GM21723 (cell line): ENCODE measurements at regions not wholly inside any gene's neighbourhood (a gene's known extent, or its start where the extent isn't known, plus 50 kb on each side); places are given as distances from the start of the nearest gene placed in this dataset.

Source experiments
- ATAC-seq: cut with Tn5 transposase; IDR thresholded peaks from one replicate; pipeline ENCODE4 v1.9.1; 2021; ENCODE audit warnings: mild to moderate bottlenecking, moderate library complexity; ENCODE audit not compliant: unreplicated experiment

DNA sequence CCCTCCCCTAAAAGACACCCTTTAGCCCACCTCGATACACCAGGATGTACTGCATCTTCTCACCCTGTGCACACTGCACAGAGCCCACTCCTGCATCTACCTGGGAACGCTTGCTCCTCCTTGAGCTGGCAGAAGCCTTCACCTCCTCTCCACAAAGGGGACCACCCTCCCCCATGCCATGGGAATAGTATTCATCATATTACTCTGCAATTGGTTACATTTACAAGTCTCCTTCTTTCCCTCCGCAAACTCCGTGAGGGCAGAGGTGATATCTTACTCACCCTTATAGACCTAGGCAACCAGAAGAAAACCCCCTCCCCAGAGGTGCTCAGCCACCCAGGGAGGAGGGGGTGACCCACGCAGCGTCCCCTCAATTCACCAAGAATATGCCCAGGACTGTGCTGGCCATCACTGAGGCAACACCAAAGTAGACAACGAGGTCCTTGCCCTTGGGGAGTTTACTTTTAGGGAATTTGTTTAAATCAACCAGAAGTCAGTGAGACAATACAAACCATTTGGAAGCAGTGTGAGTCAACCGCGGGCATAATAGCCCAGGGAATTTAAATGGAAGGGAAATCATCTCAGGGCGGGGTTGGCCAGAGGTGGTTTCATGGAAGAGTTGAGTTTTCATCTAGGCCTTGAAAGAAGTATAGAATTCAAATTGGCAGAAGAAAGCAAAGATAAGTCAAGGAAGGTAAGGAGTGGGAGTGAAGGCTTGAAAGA lies 214.5 kb downstream of the BARX2 start:
- no peak for ATAC-seq

DNA sequence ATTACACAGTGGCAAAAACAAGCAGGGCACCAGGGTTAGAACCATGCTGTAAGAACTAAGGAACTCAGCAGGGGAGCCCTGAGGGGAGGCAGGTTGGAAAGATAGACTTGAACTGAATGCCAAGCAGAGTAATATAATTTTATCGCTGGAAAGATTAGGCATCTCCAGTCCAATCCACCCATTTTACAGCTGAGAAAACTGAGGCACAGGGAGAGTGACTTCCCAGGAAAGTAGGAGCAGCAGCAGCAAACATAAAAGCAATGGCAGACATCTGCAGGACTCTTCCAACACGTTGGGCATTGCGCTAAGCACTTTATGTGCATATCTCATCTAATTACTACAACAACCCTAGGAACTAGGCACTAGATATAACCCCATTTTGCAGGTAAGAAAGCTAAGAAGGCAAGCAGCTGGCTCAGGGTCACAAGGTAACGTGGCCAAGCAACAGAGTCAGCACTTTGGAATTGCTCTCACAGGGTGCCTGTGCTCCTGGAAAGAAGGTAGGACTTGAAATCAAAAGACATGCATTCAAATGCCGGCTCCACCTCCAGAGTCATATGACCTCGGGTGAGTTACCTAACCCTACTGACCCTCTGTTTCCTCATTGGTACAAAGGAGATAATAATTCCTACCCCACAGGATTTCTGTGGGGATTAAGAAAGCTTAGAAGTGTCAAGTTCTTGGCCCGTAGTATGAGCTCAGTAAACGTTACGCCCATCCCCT lies 215.3 kb downstream of the BARX2 start:
- ATAC-seq = no peak

DNA sequence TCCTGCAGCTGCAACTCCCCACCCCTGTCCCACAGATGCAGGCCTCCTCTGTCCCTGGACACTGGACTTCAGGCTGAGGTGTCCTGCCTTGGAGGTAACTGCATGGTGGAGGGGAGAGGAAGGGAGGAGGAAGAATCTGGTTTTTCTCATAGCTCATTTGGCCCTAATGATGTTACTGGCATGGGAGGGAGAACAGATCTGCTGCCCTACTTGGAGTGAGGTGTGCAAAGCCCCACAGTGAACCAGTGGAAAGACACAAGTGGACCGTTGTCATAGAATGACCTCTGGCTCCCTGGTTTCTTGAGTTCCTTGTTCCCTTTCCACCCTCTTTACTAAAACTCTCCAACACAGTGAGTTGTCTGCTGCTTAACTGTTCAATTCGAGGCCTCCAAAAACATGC lies 215.9 kb downstream of the BARX2 start:
- ATAC-seq = no peak

DNA sequence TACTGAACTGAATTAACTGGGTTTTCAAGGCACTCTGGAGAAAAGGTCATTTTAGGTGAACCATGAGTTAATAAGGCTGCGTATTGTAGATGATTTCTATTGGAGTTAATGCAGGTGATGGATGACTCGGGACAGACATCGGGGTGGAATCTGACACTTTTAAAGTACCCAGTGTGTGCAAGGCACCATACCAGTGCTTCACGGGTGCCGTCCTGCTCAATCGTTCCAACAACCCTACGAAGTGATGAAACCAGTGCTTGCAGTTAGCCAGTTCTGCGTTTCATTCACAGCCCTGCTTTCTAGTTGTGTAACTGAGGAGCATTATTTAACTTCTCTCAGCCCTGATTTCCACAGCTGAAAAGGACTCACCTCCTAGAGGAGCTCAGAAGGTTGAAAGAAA lies 216.5 kb downstream of the BARX2 start:
- ATAC-seq = no peak

DNA sequence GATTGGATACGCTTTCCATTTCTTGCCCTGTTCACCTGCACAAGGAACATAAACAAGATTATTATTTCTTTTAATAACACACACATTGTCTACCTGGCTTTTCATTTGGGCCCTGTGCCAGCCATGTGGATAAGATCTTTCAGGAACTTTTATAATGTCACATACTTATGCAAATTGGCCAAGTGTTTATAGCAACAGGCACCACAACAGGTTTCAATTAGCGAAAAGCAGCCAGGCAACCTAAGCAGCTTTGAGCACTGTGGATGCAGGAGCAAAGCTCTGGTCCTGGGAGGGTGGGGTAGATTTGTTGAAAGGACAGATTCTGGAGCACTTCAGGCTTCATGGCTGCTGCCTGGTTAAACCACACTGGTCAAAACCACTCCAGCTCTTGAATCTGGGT lies 217.4 kb downstream of the BARX2 start:
- no peak for ATAC-seq

DNA sequence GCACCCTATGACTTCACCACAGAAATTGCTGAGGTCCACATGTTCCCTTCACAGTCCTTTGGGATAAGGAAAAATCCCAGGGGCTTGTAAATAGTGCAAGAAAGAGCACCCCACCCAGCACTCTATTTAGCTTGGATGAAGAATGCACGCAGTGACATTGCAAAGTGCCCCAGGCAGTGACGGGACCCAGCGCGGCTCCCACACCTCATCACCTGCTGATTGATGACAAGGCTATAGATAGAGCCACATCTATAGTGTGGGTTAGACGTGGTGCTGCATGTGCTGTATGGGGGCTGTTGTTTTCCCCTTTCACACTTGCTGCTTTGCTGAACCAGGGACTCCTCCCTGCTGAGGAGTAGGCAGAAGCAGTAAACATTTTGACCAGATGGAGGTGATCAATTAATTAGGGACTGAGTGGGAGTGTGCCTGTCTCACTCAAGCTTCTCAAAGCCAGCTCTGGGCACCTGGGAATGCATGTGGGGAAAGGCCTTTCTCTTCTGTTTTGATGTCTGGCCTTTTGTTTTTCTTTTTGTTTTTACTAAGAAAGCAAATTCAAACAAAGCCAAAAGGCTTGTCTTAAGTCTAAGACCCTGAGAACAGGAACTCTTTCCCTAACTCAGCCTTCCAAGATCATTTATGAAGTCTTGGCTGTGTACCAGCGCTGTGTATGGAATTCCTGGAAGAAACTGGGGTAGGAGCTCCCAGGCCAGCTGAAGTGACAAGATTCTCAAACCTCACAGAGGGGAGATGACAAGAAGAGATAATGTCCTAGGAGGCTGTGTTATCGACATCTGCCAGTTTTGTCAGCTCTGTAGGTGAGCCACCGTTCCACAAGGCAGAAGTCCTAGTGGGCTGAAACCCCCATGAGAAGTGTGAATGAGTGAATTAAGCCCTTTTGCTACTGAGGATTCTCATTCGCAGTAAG lies 219.7 kb downstream of the BARX2 start:
- no peak for ATAC-seq

DNA sequence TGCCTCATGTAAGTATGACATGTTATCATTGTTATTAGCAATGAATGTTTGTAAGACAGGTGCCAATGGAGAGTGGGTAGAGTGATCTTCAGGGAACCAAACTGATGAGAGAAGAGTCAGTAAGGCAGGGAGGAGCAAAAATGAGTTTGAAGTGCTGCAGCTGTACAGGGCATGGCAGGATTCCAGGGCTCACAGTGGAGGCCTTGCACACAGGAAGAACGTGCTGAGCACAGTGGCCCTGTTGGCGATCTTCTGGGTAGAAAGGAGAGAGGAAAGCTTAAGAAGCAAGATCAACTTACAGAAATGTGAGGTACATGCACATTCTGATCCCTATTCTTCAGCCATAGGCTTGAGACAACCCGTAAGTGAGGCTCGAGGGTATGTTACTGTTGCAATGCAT lies 219.3 kb upstream of the TMEM45B start:
- no peak for ATAC-seq

DNA sequence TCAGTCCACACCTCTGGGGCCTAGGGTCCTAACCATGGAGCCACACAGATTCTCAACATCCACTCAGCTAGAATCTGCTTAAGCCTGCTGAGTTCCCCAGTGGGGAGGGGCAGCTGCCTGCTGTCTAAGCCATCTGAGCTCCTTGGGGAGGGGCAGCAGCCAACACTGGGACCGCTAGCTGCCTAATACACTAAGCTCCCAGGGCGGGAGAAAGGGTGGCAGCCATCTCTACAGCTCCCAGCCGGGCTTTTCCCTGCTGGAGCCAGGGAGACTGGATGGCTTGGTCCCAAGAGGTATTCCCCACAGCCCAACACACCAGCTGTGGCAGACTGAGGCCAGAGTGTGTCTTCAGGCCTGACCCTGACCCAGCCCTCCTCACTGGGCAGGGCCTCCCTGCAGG lies 217.3 kb upstream of the TMEM45B start:
- no peak for ATAC-seq

DNA sequence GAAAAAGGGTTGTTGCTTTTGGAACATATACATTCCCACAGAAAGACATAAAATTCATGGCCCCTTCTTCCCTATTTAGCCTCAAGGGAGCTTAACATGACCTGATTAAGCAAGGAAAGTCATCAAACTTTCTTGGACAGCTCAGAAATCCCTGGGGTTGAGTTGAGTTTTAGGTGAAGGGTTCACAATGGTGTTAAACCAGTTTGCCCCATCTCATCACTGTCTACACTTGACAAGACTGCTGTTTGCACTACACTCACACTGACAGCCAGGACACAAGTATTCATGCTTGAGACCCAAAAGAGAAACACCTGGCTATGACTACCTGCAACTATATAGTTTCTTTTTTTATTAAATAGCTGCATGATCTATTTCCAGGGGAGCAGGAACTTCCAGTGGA lies 209.8 kb upstream of the TMEM45B start:
- no peak for ATAC-seq

DNA sequence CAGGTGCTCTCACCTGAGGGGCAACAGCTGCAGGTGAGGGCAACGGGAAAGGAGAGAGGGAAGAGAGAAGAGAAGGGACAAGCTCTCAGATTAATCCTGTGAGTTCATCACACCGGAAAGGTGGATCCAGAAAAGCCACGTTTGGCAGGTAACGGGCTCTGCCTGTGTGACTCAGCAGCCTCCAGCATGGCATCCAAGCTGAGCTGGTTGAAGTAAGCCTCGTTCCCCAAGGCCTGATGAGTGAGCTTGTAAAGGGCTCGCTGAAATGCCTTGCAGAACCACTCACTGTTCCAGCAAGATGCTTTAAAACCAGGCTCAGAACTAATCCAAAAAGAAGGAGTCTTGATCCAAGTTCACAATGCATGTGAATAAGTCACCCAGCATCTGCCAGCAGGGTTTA lies 206.9 kb upstream of the TMEM45B start:
- no peak for ATAC-seq

DNA sequence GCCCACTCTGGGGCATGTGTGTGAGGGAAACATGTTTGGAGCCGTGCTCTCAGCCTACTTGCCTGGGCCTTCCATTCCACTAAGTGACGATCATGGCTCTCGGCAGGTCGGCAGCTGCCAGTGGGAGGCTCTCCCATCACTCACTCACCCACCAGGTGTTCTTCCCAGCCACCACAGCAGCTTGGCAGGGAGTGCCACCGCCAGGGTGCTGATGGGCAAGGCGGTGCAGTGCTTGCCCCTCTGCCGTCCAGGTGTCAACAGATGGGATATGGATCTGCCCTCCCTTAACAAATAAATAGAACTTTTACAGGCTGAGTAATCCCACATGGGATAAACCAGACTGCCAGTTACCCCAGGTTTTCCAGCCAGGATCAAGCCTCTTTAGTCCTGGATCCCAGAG lies 205.5 kb upstream of the TMEM45B start:
- no peak for ATAC-seq

DNA sequence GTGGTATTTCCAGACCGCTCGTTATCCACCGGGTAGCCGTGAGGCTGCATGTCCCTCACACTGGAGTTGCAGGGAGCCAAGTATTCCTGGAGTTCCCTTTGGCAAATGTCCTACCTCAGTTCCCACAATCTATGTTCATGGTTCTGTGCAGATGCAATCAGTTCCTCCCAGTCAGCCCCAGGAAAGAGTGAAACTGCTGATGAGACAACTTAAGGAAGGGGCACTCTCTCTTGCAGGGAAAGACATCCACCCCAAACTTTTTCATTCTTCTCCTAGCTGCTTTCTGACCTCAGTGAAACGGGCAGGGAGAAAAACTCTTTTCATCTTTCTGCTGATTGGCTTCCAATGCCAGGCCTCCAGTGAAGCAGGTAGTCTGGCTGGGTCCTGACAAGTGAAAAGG lies 205.1 kb upstream of the TMEM45B start:
- no peak for ATAC-seq

DNA sequence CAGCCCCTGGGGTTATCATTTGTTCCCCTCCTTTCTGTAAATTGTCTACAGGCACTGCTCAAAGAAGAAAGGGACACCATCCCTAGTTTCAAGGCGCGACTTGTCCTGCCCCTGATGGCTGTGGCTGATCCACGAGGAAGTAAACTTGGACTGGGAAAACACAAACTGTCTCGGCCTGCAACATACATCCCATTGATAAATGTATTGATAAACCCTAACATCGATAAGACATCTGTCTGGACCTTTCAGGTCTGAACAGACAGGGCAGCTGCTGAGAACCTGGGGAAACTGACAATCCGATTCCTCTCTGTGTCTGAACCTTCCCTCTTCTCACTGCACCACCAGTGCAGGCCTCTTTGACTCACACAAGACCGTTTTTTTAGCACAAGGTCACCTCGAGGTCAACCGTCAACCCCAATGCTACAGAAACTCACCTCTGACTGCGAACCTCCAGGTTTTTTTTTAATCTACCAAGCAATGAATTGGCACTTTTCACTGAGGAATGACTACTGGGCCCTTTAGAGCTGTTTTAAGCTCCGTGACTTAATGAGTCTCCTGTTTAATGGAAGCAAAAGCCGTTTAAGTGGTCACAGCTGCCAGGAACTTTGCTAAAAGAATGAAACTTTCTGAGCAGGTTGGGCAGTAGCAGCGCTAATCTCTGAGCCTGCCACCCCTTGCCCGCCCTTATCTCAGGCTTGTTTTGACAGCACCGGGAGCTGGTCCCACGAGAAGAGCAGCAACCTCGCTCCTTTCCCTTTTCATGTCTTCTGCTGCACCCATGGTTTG lies 203.8 kb upstream of the TMEM45B start:
- no peak for ATAC-seq

DNA sequence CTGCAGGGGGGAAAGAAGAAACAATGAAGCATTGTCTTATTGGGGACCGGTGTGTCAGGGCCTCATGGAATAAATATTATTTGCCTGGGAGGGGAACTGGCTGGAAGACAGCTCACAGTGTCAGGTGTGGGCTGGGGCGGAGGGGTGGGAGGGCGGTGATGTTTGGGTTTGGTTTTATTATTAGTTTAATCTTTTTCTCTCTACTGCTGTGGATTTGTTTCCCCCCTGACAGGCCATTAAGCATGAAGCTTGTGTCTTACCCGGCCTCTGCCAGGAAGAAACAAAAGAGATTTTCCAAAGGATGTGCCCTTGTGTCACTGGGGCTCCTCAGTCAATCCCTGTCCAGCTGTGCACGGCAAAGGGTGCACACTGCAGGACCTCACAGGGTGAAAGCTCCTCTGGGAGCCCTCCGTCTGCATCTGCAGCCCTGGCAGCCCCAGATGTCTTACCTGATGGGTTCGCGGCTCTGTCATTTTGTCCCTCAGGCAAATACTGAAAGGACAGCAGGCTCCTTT lies 203.1 kb upstream of the TMEM45B start:
- no peak for ATAC-seq

DNA sequence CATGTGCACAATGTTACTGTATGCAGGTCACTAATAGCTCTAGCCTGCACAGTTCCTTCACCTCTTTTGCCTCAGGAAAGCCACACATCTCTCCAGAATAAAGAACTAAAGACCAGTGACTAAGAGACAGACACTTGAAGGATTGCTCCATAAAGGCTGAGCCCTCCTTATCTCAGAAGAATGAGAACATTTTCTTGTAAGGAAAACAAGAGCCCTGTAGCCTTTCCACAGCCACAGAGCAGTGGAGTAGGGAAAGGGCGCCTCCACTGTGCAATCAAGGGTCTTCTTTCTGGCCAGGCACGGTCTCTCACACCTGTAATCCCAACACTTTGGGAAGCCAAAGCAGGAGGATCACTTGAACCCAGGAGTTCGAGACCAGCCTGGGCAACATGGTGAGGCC lies 202.6 kb upstream of the TMEM45B start:
- ATAC-seq = no peak

DNA sequence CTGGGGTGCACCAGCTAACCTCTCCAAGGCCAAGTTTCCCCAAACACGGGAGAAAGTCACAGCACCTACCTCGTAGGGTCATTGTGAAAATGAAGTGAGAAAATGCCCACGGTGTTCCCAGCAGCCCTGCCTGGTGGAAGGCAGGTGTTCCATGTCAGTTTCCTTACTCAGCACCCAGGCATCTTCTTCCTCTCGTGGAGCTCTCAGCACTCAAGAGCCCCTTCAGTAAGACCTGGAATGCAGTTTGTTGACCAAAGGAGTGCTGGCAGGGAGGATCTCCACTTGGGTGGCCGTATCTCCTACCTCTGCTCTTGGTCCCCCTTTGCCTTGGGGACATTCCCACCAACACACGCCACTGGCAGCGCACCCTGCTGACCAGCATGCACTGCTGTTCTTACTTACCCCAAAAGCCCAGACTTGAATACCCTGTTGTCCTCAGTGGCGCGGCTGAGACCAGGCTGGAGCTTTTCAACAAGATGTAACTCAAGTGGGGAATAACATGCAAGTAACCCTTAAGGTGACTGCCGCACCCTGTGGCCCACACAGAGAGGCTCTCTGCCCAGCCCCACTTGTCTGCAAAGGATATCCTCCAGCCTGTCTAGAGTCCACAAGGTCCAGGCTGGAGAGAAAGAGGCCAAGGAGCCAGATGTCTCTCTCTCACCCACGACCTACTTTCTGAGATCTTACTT lies 201.2 kb upstream of the TMEM45B start:
- ATAC-seq = no peak

DNA sequence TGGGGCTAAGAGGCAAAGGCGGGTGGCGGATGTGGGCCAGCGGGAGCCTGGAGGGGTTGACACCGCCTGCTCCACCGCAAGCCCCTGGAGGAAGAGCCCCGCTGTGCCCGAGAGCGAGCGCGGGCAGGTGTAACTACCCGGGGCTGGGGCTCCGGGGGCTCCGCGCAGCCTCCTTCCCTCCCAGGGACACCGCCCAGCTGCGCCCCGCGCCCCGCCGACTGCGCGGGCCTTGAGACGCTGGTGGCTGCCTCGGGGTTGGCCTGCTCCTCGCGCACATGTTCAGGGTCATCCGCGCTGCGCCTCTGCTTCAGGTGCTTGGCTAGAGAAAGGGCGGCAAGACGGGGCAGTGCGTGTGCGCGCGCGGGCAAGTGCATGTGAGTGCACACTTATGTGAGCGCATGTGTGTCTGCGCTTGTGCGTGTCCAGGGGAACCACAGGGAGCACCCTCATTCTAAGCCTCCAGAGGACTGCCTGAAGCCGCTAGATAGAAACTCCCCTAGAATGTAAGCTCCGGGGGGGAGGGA lies 197.5 kb upstream of the TMEM45B start:
- ATAC-seq = no peak

DNA sequence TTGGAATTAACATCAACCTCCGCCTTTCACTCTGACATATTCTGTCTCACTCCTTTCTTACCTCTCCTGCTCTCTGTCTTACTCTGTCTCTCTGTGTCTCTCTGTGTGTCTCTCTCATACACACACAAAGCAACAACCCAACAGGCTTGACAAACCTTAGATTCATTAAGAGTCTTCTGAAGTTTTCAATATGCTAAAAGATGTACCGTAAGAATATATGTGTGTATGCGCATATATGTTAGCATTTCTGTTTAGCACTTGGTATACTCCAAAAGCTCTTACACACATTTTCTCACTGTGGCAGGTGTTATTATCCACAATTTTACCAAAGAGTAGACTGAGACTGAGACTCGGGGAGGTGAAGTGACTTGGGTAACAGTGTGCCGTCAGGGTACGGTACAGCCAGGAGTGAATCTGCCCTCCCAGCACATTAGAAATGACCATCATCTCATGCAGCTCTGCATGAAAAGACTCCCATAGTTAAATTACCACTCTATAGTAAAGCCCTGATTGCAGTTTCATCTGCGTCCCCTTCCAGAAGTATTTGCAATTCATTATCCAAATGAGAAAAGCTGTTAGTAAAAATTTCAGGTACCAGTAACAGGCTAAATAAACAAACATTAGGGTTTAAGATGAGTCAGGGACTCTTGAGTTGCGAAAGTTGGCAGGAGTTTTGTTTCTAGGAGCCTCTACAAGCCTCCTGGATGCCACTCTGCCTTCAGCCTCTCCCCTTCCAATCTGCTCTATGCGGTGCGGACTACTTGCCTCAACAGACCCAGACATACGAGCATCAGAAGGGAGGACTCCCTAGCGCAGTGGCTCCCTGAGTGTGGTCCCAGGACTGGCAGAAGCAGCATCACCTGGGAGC lies 195.2 kb upstream of the TMEM45B start:
- no peak for ATAC-seq

DNA sequence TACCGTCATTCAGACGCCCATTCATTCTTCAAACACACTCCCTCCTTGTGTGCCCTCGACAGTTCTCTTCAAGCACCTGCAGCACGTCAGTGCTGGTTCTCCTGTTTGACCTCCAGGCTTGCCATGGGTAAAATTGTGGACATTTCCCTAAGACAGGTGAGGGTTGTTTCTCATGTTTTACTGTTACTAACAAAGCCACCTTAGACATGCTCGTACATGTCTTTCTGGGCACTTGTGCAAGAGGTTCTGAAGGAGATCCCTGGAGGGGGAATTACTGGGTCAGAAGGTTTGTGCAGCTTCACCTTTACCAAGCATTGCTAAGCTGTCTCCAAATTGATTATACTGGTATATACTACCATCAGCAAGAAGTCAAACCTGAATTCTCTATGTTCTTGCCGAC lies 189.7 kb upstream of the TMEM45B start:
- no peak for ATAC-seq
